UCSD-AML1 (cell line): ENCODE measurements at regions not wholly inside any gene's neighbourhood (a gene's known extent, or its start where the extent isn't known, plus 50 kb on each side); places are given as distances from the start of the nearest gene placed in this dataset.

ENCODE experiments used
- DNase-seq: peaks from one replicate; lab custom pipeline; 2025; ENCODE audit not compliant: unreplicated experiment; lab: John Stamatoyannopoulos, UW

DNA sequence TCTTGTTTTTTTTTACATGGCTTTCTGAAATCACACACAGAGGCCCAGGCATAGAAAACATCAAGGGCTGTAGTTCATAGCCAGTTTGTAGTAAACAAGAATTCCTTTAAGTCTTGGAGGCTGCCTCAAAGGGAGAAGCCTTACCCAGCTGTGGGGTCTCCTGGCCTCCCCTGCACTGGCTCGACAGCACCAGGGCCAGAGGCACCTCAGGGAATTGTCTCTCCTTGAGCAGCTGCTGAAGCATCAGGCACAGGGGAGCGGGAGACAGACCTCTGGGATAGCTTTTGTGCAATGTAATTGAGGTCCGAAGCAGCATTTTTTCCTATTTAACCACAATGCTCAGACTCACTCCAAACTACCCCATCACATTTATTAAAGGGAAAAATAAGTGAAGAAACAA lies 209.1 kb downstream of the HRH4 start:
- no peak for DNase-seq

DNA sequence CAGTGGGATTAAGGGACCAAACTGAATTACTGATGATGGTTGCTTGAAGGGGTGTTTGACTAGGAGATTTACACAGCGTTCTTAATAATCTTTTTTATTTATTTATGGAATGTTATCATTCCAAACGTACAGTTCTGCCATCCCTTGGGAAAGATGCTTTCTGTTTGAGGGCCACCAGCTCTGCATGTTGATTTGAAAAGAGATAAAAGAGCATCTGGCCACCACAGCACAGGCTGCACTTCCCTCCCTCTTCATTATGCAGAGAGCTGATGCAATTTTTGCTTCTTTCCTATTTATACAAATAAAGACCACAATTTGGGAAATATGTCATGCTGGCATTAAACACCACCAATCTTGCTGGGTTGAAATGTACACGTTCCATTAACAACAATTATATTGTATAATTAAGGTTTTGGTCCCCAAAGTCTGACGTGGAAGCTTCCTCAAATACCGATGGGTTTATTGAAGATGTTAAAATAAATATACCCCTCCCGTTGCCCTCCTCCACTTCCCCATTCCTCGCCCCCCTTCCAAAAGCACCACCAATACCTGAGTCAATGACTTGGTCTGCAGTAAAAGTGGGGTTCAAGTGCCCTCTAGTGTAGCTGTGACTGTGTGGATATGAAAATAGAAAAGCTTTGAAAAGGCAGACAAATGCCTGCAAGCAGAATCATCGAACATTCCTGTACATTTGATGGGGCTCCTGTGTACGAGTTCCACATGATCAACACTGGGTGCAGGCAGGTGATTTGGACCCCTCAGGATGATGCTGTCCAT lies 211.9 kb downstream of the HRH4 start:
- DNase-seq = no peak

DNA sequence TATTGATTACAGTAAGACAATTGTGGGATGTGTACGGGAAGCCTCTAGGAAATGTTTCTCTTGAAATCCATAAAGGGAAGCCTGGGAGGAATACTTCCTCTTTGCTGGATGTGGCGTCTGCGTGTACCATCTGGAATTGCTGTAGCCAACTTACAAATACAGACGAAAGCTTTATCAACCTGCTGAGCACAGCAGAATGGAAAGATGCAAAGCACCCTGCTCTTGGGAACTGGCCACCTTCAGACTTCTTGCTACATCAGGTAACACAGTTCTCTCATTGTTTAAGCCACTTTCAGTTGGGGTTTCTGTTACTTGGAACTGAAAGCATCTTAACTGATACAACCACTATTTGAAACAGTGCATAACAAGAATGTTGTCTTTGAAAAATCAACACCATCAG lies 213.8 kb downstream of the HRH4 start:
- DNase-seq = no peak

DNA sequence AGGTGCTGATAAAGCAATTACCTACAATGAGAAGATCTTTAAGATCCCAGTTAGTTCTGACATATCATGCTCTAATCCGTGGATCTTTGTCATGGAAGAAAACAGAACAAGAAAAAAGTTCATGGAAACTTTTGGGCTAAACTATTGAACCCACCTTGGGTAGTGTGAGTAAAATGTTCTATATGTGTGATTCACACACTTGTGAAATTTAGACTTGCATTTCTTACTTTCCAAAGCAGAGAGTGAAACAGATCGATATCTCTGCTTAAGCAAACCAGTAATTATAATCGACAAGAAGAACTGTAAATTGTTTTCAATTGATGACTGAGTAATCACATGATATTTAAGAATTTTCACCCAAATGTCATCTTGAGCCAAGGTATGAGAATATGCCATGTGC lies 214.2 kb downstream of the HRH4 start:
- DNase-seq = no peak

DNA sequence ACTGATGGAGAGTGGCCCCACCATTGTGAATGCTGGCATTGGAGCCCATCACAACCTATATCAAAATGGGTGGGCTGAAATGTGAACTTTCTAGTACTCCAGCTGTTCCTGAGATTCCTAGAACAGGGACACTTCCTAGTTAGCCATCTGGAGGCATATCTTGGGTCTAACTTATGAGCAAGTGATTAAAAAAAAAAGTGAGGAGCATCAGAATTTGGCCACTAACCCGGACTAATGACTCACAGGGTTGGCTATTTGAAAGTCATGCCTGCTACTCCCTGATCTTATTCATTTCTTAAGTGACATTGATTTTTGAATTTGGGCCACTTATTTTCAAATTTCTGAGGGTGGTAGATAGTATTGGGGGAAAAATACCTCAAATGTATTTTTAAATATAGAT lies 216.6 kb downstream of the HRH4 start:
- DNase-seq = no peak

DNA sequence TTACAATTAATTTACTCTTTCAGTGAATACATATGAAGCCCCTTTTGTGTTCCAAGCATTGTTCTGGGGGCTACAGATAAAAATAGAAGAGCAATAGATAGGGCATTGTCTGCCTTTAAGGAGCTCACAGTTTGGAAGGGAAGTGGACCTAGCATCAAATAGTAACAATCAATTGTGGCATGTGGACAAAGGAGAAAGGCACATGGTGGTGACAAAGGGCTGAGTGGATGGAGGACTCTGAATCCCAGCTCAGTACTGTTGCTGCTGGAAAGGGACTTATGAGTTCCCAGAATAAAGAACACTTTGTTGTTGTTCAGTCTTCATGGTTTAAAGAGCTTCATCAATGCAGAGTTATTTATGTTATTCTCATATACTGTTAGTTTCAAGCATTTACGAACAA lies 217.7 kb downstream of the HRH4 start:
- no peak for DNase-seq

DNA sequence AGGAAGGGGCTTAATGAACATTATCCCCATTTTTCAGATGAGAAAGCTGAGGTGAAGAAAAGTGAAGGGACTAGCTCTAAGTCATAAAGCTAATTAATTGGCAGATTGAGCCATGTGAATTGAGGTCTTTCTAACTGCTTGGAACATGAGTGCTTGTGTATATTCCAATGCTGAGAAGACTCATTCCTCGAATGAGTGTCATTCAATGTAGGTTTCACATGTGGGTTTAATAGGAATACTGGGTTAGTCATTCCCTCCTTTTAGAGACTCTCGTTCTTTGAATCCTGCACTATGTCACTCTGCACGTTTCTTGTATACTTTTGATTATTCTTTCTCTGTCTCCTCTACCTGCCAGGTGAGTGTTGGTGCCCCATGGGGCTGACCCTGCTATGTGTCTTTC lies 218.2 kb downstream of the HRH4 start:
- no peak for DNase-seq

DNA sequence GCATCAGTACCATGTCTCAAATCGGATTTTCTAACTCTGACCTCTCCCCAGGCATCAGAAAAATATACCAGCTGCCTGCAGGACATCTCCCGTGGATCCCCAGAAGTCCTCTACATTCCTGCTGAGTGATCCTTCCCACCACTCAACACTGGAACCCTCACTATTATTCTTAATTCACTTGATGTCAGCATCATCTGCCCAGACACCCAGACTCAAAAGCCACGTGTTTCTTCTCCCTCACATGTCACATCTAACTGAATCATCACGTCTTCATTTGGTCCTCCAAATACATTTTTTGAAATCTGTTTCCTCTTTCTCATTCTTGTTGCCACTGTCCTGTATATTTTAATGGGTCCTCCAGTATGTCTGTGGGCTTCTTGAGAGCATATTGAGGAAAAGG lies 218.6 kb downstream of the HRH4 start:
- DNase-seq = no peak

DNA sequence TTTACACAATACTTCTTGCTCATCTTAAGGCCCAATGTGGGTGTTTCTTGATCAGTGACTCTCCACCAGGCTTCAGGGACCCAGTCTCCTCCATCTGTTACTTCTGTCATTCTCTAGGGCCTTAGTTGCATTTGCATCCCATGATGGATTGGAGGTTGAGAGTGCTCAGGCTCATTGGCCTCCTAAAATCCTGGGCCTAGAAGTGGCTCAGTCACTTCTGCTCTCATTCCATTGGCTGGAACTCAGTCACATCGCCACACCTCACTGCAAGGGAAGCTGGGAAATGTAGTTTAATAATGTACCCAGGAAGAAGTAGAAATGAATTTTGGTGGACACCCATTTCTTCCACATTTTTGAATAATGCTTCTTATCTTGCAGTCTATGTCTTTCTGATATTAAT lies 223.5 kb downstream of the HRH4 start:
- no peak for DNase-seq

DNA sequence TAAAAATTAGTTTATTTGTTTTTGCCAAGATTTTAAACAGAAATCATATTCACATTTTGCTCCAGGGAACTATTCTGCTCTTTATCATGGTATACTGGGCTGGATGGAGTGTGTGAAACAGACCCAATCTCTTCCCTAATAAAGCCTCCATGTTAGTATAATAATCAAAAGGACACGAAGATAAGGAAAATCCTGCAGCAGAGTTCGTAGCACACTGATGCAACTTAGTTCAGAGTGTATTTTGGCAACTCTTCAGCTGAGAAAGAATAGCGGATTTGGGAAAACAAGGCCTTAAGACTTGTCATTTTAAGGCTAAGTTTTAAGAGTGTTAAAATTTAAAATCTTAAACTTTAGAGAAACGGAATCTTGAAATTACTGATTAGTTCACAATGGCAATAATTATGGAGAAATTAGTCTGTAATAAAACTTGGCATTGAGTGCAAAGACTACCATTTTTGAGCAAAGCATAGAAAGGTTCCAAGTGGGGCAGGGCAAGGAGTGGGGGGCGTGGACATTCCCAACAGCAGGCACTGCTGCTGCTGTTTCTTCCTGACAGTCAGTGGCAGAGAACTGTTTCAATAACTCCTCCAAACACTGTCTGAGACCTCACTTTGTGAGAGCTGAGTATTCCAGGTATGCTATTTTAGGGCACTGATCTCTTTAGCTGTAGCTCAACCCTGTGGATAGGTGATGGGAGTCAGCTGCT lies 225.0 kb downstream of the HRH4 start:
- DNase-seq = no peak

DNA sequence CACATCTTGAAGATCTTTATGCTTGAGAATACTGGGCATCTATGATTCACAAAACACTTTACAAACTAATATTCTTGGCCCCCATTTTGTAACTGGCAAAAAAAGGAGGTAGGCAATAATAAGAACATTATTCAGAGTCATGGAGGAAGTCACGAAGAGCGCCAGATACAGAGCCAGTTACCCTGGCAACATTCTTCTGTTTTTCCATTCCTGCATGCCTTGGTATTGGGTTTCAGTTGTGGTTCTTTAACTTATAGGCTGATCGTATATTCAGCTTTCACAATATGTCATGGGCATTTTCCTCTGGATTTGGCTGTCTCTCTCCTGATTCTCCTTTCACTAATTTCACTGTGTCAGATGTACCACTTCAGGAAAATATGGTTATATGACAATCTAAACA lies 234.7 kb downstream of the HRH4 start:
- no peak for DNase-seq

DNA sequence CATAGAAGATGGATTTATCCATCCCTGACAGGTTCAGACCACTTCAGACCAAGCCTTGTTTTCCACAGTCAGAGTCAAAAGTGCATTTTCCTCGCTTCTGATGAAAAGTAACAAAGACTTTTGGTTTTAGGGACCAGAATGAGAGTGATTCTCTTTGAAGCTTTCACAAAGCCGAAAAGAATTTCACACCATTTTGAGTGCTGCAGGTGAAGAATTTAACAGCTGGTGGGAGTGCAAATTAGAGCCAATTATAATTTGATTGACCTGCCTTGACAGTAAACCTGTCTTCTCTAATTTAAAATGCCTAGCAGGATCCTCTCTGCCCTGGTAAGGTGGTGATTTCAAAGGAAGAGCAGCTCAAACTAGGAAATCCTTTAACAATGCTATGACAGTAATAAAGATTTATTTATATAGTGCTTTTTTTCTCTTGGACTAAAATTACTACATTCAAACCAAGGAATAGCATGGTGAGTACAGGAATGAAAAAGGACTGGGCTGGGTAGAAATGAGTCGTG lies 241.6 kb downstream of the HRH4 start:
- DNase-seq = no peak

DNA sequence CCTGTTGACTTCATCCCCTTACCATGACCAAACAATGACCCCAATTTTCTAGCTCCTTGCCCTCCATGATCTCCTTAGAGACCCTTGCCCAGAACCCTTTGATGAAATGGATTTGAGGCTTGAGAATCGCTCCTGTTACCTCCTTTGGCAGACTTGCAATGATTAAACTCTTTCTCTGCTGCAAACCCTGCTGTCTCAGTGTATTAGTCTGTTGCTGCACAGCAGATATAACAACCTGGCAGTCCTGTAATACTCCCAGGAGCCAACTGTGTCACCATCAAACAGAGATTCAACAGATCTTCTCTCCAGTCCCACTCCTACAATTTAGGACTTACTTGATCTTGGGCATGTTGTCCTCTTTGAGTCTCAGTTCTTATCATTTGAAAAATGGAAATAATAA lies 242.9 kb downstream of the HRH4 start:
- no peak for DNase-seq

DNA sequence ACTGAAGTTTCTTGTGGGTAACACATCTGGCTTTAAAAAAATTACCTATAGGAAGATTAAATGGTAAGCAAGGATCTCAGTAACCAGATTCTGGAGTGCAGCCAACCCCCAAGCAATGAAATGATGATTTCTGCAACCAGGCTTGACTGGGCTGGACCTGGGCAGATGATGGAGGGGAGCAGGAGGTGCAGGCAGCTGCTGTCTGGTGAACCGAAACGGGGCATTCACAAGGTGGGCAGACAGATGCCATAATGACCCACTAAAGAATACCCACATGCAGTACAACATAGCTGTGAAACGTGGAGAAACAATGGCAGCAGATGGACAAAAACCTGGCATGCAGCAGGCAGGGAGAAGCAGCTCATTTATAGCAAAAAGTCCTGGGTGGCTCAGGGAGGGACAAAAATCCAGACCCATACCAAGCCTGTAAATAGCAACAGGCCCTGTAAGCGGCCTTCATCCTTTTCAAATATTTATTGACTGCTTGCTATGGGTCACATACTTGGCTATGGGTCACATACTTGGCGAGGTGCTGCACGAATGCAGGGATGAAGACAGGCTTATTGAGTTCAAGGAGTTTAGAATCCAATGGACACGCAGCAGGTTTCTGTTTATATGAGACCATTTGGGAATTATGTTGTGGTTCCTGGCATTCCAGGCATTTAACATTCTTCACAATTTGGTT lies 244.7 kb downstream of the HRH4 start:
- no peak for DNase-seq

DNA sequence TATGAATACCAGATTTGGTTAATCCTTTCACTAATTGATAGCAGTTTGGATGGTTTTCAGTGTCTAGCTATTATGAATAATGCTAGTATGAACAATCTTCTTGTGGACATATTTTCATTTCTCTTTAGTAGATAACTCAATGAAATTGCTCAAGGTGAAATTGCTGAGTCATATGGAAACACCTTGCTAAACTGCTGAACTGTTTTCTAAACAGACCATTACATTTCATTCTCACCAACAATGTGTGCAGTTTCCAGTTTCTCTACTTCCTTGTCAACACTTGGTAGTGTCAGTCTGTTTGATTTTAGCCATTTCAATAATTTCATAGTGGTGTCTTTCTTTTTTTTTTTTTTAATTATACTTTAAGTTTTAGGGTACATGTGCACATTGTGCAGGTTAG lies 250.0 kb downstream of the HRH4 start:
- DNase-seq = no peak

DNA sequence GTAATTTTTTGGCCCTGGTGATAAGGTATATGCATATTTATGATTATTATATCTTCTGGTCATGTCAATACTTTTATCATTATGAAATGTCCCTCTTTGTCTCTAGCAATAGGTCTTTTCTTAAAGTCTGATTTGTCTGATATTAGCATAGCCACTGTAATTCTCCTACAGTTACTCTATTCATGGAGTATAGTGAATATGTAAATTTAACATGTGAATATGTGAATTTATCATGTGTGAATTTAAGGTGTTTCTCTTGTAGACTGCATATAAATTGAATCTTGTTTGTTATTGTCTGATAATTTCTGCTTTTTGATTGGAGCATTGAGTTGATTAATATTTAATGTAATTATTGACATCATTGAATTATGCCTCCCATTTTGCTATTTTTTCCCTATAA lies 259.4 kb downstream of the HRH4 start:
- no peak for DNase-seq

DNA sequence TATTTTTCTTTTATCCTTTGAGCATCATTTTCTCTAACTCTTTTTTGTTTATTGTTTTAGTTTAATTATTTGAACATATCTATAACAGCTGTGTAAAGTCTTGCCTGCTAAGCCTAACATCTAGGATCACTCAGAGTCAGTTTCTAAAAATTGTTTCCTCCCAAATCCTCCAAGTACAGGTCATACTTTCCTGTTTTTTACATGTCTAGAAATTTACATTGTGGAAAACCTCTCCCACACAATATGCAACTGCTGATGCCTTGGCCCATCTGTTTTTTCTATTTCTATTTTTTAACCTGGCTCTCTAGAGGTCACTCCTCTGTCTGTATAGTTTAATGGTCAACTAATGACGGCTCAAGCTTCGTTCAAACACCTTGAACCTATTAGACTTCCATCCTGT lies 261.0 kb downstream of the HRH4 start:
- DNase-seq = no peak

DNA sequence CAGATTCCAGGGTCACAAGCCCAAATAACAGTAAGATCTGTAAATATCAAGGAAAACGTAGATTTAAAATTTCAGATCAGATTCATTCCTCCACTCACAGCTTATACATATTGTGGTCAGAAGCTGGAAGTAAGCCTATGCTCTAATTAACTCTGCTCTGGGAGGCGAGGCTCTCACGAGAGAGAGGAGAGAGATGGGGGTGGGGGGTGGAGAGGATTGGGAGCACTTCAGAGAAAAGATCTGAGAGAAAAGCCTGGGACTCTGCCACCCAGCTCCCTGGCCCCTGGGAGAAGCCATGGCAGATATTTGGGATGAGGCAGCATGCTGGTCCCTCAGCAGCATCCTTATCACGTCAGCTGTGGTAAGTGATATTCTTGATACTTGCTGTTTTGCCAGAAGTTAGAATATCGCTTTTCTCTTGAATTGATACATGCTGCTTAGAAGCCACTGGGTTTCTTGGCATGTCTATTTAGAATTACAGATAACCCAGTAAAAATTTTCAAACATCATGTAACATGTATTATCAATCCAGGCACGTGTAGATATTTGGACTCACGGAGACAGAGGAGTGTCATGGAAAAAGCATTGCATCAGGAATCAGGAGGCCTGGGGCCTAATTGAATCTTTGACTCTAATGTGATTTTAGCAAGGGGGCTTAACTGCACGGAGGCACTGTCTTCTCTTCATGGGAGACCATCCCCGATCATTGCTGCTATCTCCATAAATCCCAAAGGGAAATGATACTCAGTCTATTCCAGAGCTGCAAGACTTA lies 265.4 kb downstream of the HRH4 start:
- no peak for DNase-seq

DNA sequence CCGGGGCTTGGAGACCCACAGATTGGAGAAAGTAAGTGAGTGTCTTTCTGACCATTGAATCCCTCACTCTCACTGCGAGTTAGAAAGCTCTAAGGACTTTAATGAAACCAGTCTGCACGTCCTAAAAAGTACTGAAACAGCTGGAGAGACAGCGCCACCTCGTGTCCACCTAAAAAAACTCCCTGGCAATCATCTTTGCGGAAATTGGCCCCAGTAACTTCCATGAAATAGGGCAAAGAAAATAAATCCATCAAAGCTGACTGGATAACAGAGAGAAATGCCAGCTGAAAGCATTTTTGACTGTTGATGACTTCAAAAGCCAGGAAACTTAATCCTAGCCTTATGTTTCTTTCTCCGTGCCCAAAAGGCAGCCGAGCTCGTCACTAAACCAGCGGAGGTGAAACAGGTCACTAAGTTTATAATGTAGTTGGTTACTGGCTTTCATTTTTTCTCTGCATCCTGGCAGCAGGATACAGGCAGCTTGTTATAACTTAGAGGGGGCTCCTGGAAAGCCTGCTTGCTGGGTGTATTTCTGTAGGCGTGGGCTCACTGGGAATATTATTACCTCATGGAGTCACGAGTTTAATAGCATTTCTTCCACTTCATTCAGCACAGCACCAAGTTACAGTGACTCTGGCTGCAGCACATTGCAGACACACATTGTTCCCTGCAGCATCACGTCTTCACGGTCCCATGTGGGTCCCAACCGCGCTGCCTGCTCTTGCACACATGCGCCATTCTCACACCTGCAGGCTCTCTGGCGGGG lies 266.5 kb downstream of the HRH4 start:
- peak; percentile 48 for DNase-seq

DNA sequence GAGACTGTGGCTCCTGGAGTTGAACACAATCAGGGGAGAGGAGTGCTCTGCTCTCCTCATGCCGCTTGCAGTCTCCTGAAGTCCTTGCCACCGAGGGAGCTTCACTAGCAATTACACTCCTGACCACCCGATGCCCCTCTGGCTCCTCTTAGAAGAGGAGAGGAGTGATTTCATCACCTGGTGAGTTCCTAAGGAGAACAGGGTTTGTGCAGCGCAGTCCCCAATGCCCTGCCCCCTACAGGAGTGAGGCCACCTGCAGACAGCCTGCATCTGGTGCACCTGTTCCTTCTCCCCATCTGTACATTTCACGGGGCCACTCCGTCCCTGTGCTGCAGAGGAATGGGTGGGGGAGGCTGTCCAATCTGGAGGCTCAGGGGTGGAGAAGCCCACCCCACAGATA lies 267.2 kb downstream of the HRH4 start:
- DNase-seq = no peak

DNA sequence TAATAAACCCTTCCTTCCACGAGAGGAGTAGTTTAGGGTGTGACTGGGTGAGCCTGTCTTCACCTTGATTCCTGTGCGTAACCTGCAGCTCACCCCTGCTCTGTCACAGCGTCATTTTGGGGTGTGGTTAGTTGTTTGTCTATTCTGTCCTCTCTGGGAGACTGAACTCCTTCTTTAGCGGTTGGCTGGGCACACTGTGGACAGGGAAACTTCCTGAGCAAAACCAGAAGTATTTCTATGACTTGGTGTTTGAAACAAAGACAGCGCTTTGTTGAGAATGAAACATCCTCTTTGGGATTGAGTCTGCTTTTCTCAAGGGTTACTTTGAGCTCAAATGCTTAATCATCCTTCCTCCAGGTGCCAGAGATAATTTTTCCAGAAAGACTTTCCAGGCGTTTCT lies 270.7 kb downstream of the HRH4 start:
- no peak for DNase-seq
